ENCODE measurements at regions not wholly inside any gene's neighbourhood (a gene's known extent, or its start where the extent isn't known, plus 50 kb on each side); places are given as distances from the start of the nearest gene placed in this dataset.

GRCh38 chrX:44043496-44043895, 70.3 kb upstream of the NDP start:
- TF ChIP-seq CTCF (IDR thresholded peaks at IDR 0.05) (no peak), POLR2AphosphoS5 (IDR thresholded peaks at IDR 0.05) (no peak), POLR2A (IDR thresholded peaks at IDR 0.05) (no peak), EP300 (IDR thresholded peaks at IDR 0.05) (no peak)

All from upper lobe of left lung (tissue), 4 donors.